ENCODE measurements at regions not wholly inside any gene's neighbourhood (a gene's known extent, or its start where the extent isn't known, plus 50 kb on each side); places are given as distances from the start of the nearest gene placed in this dataset.

DNA sequence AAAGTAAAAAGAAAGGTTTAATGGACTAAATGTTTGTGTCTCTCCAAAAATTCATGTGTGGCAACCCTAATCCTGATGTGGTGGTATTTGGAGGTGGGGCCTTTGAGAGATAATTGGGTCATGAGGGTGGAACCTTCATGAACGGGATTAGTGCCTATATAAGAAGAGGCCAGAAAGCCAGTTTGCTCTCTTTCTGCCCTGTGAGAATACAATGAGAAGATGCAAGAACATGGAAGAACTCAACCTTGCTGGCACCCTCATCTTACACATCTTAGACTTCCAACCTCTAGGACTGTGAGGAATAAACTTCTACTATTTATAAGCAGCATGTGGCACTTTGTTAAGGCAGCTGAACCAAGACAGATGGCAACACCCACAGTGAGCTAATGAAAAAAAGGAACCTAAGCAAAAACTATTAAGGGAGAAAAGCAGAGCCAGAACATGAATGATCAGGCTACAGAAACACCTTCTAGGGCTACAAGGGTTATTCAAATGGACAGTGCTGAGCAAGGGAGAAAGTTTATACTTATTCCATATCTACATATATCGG is 159.5 kb downstream of the PLK2 start:
- TF ChIP-seq, protein P1, sequence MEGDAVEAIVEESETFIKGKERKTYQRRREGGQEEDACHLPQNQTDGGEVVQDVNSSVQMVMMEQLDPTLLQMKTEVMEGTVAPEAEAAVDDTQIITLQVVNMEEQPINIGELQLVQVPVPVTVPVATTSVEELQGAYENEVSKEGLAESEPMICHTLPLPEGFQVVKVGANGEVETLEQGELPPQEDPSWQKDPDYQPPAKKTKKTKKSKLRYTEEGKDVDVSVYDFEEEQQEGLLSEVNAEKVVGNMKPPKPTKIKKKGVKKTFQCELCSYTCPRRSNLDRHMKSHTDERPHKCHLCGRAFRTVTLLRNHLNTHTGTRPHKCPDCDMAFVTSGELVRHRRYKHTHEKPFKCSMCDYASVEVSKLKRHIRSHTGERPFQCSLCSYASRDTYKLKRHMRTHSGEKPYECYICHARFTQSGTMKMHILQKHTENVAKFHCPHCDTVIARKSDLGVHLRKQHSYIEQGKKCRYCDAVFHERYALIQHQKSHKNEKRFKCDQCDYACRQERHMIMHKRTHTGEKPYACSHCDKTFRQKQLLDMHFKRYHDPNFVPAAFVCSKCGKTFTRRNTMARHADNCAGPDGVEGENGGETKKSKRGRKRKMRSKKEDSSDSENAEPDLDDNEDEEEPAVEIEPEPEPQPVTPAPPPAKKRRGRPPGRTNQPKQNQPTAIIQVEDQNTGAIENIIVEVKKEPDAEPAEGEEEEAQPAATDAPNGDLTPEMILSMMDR (IDR thresholded peaks at IDR 0.05 in 4 of 5, conservative IDR thresholded peaks at IDR 0.05 in 1 of 5): no peak
- TF ChIP-seq POLR2A (IDR thresholded peaks at IDR 0.05): no peak
